ENCODE measurements at regions not wholly inside any gene's neighbourhood (a gene's known extent, or its start where the extent isn't known, plus 50 kb on each side); places are given as distances from the start of the nearest gene placed in this dataset.
A peak's percentile ranks its signal among the peaks of the same experiment; 100 is the strongest.

DNA sequence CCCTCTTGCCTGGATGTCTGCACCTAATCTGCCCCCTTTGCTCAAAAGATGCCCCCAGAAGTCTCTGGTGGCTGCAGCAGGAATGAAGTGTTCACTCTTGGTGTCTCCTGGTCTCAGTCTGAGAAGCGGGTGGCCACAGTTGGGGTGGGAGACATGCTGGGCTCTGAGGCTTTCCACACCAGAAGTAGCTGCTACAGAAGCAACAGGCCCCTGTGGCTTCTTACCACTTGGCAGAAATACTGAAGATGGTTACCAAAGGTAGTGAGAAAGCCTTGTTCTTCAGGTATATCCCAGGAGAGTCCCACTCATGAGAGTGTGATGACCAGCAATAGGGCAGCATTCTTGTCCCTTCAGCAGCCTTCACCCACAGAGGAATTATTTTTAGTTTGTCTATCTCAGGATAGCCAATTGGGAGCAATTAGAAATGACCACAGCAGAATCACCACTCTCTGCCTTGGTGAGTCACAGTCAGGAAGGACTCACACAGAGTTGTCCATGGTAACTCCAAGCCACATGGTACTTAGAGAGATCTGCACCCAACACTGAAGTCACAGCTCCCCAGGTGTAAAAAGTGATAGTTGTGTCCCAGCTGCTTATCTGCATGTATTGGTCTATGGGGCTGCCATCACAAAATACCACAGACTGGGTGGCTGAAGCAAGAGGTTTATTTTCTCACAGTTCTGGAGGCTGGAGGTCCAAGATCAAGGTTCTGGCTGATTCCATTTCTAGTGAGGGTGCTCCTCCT lies 169.8 kb upstream of the ID2 start:
- H3K27me3 ChIP-seq (ENCODE audit: control insufficient read depth, insufficient read depth, low read length): no peaks in the 10 kb centered on the region

DNA sequence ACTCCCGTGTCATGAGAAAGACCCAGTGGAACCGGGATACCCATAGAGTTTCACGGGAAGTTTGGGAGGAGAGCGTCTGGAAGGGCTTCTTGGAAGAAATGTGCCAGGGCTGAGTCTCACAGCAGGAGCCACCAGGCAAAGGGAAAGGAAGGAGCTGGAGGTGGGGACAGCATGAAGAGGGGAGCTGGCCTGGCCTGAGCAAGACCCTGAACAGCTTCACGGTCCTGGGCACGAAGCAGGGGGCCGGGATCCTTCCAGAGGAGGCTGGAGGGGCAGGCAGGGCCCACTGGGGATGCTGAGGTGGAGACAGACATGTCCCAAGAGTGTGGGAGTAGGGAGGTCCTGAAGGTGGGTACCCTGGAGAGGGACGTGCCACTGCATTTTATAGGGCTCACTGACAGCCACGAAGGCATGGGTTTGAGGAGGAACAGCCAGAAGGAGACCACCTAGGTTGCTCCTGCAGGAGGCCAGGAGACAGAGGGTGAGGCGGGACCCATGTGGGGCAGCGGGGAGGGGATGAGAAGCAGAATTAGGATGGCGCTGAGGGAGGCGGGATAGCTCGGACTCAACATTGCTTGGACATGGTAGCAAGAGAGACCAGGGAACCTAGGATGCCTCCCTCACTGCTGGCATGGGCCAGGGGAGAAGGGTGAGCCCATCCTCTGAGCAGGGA lies 168.1 kb upstream of the ID2 start:
- no peak overlapping the region for H3K4me3 ChIP-seq (ENCODE audit: insufficient read depth, low read depth, low read length)
- no peak for DNase-seq
- H3K27me3 ChIP-seq (ENCODE audit: control insufficient read depth, insufficient read depth, low read length): no peaks in the 10 kb centered on the region
- H3K36me3 ChIP-seq (replicated peaks; ENCODE audit: control insufficient read depth, insufficient read depth, low read length): no peaks in the 10 kb centered on the region

More for the DNA sequence above, 169.8 kb upstream of the ID2 start:
- no peak for DNase-seq
- no peak overlapping the region for H3K4me3 ChIP-seq (ENCODE audit: insufficient read depth, low read depth, low read length)
- no peaks in the 10 kb centered on the region for H3K36me3 ChIP-seq (replicated peaks; ENCODE audit: control insufficient read depth, insufficient read depth, low read length)

DNA sequence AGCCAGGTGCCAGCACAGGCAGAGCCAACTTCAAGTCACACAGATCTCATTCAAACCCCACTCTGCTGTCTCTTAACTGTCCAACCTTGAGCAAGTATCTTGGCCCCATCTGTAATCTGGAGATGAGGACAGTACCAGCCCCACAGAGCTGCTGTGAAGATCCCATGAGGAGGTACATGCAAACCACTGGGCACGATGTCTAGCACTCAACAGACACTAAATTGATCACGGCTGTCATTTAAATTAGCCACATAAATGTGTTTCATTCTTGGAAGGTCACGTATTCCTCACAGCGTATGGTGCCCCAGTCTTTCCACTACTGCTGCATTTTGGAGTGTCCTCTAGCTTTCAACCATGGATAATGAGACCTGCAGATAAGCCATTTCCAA lies 167.6 kb upstream of the ID2 start:
- no peaks in the 10 kb centered on the region for H3K36me3 ChIP-seq (replicated peaks; ENCODE audit: control insufficient read depth, insufficient read depth, low read length)
- no peak for DNase-seq

DNA sequence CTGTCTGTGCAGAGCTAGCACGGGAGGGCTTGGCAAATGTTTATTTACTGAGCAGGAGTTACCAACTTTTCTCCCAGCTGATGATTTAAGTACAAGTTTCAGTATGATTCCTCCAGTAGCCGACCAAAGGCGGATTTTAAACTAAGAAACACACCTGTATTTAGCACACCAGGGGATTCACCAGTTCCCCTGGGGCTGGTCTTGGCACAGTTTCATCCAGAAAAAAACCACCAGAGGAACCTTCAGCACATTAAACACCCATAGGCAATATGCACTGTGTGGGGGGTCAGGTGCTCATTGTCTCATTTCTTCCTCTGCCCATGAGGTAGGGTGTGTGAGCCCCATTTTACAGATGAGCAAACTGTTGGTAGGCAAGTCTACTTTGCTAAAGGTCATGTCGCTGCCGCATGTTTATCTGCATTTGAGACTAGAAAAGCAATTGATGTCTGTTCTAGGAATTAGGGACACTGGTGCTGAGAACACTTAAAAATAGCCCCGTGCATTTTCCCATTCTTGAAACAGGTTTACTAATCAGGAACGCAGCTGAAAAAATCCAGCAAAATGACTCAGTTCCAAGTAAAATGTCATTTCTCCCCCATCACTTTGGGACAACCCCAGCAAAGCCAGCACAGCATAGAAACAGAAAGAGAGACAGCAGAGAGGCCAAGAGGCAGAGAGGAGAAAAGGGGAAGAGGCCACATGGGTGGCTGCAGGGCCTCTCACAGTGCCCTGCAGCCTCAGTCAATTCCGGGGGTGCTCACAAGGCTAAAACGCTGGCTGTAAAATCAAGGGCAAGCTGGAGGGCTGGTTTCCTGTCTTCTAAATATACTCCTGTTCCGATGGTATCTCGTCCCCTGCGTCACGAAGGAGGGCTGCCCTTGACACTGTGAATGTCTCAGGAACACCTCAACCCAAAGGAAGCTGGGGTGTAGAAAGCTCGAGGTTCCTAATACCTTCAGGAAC lies 166.8 kb upstream of the ID2 start:
- DNase-seq: no peak
- Histone ChIP-seq H3K36me3 (replicated peaks; ENCODE audit: control insufficient read depth, insufficient read depth, low read length) (no peaks in the 10 kb centered on the region), H3K4me3 (ENCODE audit: insufficient read depth, low read depth, low read length) (no peak overlapping the region), H3K27me3 (ENCODE audit: control insufficient read depth, insufficient read depth, low read length) (no peaks in the 10 kb centered on the region)

More for the DNA sequence above, 167.6 kb upstream of the ID2 start:
- H3K4me3 ChIP-seq (ENCODE audit: insufficient read depth, low read depth, low read length): no peak overlapping the region
- no peaks in the 10 kb centered on the region for H3K27me3 ChIP-seq (ENCODE audit: control insufficient read depth, insufficient read depth, low read length)

DNA sequence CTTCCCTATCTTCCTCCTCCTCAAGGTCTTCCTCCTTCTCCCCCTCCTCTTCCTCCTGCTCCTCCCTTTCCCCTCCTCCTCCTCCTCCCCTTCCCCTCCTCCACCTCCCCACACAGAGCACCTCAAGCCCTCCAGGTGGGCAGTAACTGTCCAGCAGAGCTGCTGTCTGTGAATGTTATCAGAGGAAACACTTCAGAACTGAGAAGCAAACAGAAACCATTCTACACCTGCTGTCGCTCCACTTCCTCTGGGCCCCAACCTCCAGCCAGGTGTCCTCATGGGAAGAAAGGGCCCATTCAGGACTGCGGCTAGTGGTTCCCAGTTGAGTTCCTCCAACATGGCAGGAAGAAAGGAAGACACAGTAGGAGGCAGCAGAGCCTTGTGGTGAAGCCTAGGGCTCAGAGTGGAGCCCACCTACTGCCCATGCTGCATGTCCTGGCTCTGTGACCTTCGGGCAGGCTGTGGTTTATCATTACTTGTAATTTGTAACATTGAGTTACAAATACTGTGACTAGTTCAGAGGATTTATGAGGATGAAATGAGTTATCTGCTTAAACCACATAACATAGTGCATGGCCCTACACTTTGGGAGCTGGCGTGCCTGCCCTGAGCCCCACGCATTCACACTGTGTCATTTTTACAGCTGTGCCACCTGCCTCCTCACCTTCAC lies 165.9 kb upstream of the ID2 start:
- Histone ChIP-seq H3K36me3 (replicated peaks; ENCODE audit: control insufficient read depth, insufficient read depth, low read length) (no peaks in the 10 kb centered on the region), H3K27me3 (ENCODE audit: control insufficient read depth, insufficient read depth, low read length) (no peaks in the 10 kb centered on the region), H3K4me3 (ENCODE audit: insufficient read depth, low read depth, low read length) (no peak overlapping the region)
- DNase-seq: no peak

DNA sequence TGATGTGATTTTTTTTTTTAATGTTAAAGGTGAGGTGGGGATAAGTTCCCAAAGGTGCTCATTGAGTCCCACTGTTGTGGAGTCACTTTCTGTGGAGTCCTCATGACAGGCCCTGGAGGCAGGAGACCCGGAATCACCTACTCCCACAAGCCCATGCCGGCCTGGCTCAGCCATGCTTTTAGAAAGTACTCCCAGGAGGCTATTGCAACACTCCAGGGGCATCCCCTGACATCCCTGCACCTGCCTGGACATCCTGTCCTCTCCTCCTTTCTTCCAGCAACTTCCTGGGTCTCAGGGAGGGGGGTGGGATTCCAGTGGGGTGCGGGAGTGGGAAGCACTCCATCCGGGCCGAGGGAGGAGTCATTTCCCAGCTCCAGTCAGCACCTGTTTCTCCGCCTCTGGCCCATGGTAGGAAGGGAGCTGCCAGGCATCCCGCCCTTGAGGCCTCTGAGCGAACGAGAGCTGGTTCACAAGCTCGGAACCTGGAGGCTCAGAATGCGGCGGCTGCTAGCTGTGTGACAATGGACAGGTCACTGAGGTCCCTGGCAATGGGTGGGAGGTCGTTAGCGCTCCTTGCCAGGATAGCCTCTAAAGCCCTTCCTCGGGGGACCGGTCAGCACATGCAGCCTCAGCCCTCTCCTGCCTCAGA lies 163.9 kb upstream of the ID2 start:
- no peak for DNase-seq
- no peaks in the 10 kb centered on the region for H3K36me3 ChIP-seq (replicated peaks; ENCODE audit: control insufficient read depth, insufficient read depth, low read length)
- H3K27me3 ChIP-seq (ENCODE audit: control insufficient read depth, insufficient read depth, low read length): no peaks in the 10 kb centered on the region
- no peak overlapping the region for H3K4me3 ChIP-seq (ENCODE audit: insufficient read depth, low read depth, low read length)

DNA sequence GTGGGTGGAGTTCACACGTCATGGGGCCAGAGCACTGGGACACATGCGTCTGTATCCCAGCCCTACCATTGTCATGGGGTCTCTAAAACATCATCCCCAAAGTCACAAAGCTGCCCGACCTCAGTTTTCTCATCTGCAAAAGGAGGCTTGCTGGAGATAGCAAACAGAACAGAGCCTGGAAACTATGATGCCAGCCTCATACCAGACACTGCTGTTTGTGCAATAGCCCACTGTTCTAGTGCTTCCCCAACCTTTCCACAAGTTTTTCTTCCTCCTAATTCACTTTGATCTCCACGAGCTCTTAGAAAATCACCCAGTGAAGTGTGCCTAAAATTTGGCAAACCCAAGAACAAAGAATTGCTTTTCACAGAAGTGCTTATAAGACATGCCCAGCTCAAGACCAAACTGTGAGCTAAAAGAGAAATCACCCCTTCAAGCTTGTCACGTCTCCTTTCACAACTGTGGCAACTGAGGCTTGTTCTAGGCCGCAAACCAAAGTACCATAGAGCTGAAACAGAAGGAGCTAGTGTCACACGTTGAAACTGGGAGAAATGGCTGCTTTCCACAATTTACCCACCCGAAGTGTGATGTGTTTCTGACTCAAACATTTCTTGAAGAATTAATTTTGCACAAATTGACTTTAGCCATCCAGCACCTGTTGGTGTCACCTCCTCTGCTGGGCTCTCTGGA lies 162.7 kb upstream of the ID2 start:
- H3K4me3 ChIP-seq (ENCODE audit: insufficient read depth, low read depth, low read length): no peak overlapping the region
- no peak for DNase-seq
- H3K27me3 ChIP-seq (ENCODE audit: control insufficient read depth, insufficient read depth, low read length): no peaks in the 10 kb centered on the region
- no peaks in the 10 kb centered on the region for H3K36me3 ChIP-seq (replicated peaks; ENCODE audit: control insufficient read depth, insufficient read depth, low read length)

DNA sequence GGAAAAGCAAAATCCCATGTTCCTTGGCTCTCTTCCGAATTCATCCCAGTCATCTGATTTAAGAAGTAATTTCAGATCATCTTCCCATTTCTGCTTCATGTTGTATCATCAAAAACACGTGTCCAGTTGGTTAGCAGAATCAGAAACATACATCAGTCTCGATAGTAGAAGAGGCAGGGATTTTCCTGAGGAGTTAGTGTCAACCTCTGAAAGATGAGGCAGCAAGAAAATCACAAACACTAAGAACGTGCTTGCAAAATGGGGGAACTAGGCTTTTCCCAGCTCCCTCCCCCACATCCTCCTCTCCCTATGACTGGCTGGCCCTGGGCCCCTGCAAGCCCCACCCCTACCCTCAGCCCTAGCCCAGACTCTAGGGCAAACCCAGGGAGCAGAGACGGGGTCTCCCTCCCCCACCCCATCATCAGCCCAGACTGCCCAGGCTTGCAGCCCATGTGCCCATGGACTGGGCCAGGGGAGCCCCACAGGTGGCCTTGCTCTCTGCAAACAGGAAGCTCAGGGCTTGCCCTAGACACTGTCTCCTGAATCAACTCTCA lies 161.0 kb upstream of the ID2 start:
- no peaks in the 10 kb centered on the region for H3K36me3 ChIP-seq (replicated peaks; ENCODE audit: control insufficient read depth, insufficient read depth, low read length)
- H3K4me3 ChIP-seq (ENCODE audit: insufficient read depth, low read depth, low read length): no peak overlapping the region
- no peak for DNase-seq
- no peaks in the 10 kb centered on the region for H3K27me3 ChIP-seq (ENCODE audit: control insufficient read depth, insufficient read depth, low read length)

DNA sequence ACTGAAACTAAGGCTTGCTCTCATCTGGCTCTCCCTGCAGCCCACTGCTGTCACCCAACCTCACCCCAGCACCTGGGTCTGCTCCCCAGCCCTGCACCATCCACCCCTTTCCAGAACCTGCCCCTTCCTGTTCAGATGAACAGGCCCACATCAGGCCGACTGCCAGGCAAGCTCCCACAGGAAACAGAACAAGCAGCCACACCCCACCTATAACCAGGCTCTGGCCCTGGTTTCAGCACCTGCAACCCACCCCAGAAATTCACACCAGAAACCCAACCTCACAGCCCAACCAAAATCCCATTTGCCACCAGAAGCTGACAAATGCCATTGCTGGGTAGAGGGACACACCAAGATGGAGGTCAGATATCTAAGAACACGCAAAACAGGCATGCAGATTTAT lies 159.2 kb upstream of the ID2 start:
- DNase-seq: no peak
- Histone ChIP-seq H3K36me3 (replicated peaks; ENCODE audit: control insufficient read depth, insufficient read depth, low read length) (no peaks in the 10 kb centered on the region), H3K27me3 (ENCODE audit: control insufficient read depth, insufficient read depth, low read length) (no peaks in the 10 kb centered on the region), H3K4me3 (ENCODE audit: insufficient read depth, low read depth, low read length) (no peak overlapping the region)

DNA sequence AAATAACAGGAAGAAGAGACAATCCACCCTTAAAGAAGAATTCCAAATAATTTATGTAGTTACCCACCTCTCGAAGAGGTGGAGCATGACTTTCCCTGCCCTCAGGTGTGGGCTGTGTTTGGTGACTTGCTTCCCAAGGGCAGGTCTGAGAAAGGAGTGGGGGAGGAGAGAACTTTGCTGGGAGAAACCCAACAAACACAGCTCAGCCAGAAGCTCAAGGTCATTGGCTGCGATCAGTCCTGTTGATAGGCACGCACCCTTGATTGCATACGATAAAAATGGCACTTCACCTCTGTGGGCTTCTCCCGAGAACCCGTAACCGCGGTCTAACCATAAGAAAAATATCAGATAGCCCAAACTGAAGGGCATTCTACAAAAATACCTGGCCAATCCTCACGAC lies 157.5 kb upstream of the ID2 start:
- H3K36me3 ChIP-seq (replicated peaks; ENCODE audit: control insufficient read depth, insufficient read depth, low read length): no peaks in the 10 kb centered on the region
- DNase-seq: no peak
- no peaks in the 10 kb centered on the region for H3K27me3 ChIP-seq (ENCODE audit: control insufficient read depth, insufficient read depth, low read length)
- H3K4me3 ChIP-seq (ENCODE audit: insufficient read depth, low read depth, low read length): no peak overlapping the region

DNA sequence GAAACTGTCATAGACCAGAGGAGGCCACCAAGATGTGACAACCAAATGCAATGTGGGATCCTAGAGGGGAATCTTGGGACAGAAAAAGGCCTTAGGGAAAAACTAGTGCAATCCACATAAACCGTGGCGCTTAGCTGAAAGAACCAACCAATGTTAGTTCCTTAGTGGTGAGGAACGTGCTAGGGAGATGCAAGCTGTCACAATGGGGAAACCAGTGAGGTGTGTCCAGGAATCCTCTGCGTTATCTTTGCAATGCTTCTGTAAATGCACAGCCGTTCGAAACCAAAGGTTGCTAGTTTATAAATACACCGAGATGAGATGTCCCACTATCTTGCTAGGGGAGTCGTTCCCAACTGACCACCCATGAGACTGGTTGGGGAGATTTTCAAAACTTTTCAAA lies 157.0 kb upstream of the ID2 start:
- no peaks in the 10 kb centered on the region for H3K36me3 ChIP-seq (replicated peaks; ENCODE audit: control insufficient read depth, insufficient read depth, low read length)
- no peak overlapping the region for H3K4me3 ChIP-seq (ENCODE audit: insufficient read depth, low read depth, low read length)

DNA sequence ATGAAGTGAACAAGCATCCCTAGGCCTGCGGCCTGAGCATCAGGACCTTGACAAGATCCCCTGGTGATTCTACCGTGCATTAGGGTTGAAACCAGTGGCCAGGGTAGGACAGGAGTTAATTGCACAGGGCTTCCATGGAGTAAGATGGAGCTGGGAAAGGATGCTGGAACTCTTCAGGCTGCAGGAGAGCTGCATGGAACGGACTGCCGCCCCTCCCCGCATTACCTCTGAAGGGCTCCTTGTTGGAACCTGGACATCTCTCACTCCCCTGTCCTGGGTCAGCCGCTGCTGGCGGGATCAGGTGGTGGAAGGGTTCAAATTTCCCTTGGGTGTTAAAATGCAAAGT lies 156.6 kb upstream of the ID2 start:
- no peaks in the 10 kb centered on the region for H3K27me3 ChIP-seq (ENCODE audit: control insufficient read depth, insufficient read depth, low read length)
- no peak for DNase-seq
- no peak overlapping the region for H3K4me3 ChIP-seq (ENCODE audit: insufficient read depth, low read depth, low read length)
- H3K36me3 ChIP-seq (replicated peaks; ENCODE audit: control insufficient read depth, insufficient read depth, low read length): no peaks in the 10 kb centered on the region

More for the DNA sequence above, 157.0 kb upstream of the ID2 start:
- no peak for DNase-seq
- no peaks in the 10 kb centered on the region for H3K27me3 ChIP-seq (ENCODE audit: control insufficient read depth, insufficient read depth, low read length)

DNA sequence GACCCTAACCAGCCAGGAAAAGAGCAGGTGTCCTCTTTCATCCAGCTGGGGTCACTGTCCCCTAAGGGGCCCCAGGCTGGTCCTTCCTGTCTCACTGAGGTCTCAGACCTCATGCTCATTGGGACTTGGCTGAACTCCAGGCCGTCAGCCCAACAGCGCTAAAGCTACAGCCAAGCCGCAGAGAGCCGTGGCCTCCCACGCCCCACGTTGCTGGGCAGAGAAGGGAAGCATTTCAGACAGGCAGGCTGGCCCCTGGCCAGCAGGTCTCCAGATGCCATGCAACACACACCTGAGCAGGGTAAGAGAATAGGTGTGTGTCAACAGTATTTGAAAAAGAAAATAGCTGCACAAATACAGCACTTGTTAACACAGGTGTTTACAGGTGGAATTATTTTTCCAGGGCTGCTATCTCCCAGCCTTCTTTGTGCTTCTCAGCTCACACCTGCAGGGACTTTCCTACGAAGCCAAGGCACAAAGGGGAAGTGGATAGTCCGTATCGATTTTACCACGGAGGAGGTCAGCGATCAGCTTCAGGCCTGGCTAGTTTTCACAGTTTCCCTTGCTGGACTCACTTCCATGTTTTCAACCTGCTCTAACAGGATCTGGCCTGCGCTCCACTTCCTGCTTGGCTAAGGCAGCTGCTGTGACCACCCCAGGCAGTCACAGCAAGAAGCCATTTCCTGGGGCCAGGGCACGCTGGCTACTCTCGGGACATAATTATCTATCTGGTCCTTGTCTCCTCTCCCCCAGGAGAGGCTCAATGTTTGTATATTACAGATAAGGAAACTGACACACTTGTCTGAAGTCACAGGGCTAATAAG lies 156.1 kb upstream of the ID2 start:
- H3K36me3 ChIP-seq (replicated peaks; ENCODE audit: control insufficient read depth, insufficient read depth, low read length): no peaks in the 10 kb centered on the region
- no peaks in the 10 kb centered on the region for H3K27me3 ChIP-seq (ENCODE audit: control insufficient read depth, insufficient read depth, low read length)
- peak; percentile 75 for DNase-seq
- no peak overlapping the region for H3K4me3 ChIP-seq (ENCODE audit: insufficient read depth, low read depth, low read length)
